ENCODE measurements at regions not wholly inside any gene's neighbourhood (a gene's known extent, or its start where the extent isn't known, plus 50 kb on each side); places are given as distances from the start of the nearest gene placed in this dataset.
"Not testable (repeated sequence)": the region's sequence is repeated elsewhere in the genome, so short reads cannot be mapped to it uniquely, and the experiment has no call there.

DNA sequence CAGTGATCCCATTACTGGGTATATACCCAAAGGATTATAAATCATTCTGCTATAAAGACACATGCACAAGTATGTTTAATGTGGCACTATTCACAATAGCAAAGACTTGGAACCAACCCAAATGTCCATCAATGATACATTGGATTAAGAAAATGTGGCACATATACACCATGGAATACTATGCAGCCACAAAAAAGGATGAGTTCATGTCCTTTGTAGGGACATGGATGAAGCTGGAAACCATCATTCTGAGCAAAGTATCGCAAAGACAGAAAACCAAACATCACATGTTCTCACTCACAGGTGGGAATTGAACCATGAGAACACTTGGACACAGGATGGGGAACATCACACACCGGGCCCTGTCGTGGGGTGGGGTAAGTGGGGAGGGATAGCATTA is 150.2 kb upstream of the PIK3R1 start:
- TF ChIP-seq, protein P1, sequence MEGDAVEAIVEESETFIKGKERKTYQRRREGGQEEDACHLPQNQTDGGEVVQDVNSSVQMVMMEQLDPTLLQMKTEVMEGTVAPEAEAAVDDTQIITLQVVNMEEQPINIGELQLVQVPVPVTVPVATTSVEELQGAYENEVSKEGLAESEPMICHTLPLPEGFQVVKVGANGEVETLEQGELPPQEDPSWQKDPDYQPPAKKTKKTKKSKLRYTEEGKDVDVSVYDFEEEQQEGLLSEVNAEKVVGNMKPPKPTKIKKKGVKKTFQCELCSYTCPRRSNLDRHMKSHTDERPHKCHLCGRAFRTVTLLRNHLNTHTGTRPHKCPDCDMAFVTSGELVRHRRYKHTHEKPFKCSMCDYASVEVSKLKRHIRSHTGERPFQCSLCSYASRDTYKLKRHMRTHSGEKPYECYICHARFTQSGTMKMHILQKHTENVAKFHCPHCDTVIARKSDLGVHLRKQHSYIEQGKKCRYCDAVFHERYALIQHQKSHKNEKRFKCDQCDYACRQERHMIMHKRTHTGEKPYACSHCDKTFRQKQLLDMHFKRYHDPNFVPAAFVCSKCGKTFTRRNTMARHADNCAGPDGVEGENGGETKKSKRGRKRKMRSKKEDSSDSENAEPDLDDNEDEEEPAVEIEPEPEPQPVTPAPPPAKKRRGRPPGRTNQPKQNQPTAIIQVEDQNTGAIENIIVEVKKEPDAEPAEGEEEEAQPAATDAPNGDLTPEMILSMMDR (IDR thresholded peaks at IDR 0.05; ENCODE audit: poor library complexity), result not testable (repeated sequence)
- not testable (repeated sequence) for TF ChIP-seq EZH2 (IDR thresholded peaks at IDR 0.05; ENCODE audit: borderline replicate concordance)

Measured in hepatocyte (in vitro differentiated cells).